RPMI8226 (cell line): ENCODE measurements at regions not wholly inside any gene's neighbourhood (a gene's known extent, or its start where the extent isn't known, plus 50 kb on each side); places are given as distances from the start of the nearest gene placed in this dataset.
"Not testable (repeated sequence)": the region's sequence is repeated elsewhere in the genome, so short reads cannot be mapped to it uniquely, and the experiment has no call there.

Experiments
- DNase-seq: peaks from one replicate; pipeline ENCODE4 v3.0.0-alpha.2; 2015

GRCh38 chr12:131612092-131612755 is 98.7 kb upstream of the SFSWAP start:
- no peak for DNase-seq

DNA sequence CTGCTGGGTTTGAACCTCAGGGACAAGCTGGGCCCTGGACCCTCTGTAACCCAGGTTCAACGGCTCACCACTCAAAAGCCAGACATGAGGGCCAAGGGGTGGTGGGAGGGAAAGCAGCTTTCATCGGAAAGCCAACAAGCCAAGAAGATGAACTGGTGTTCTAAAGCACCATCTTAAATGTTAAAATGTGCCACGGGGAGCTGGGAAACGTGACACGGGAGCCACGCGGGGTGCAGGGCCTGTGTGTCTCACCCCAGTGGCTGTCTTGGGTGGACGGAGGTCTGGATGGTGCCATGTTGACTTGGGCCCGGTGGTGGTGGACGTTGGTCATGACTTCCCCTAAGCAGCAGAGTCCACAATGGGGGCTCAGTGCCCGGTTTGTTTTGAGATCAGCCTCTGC is 97.7 kb upstream of the SFSWAP start:
- DNase-seq, result no peak

DNA sequence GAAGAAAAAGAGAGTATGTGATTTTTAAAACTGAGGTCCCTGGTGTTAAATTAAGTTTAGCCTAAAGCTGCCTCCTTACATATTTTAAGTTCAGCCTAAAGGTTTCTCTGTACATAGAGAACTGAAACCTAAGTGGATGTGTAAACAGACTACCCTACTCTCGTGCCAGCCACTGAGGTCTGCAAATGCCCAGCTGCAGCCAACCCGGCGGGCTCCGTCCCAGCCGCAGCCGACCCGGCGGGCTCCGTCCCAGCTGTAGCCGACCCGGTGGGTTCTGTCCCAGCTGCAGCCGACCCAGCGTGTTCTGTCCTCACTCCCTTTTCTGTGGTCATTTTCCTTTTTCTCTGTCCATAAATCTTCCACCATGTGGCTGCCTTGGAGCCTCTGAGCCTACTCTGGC is 97.2 kb upstream of the SFSWAP start:
- peak; percentile 54 for DNase-seq

DNA sequence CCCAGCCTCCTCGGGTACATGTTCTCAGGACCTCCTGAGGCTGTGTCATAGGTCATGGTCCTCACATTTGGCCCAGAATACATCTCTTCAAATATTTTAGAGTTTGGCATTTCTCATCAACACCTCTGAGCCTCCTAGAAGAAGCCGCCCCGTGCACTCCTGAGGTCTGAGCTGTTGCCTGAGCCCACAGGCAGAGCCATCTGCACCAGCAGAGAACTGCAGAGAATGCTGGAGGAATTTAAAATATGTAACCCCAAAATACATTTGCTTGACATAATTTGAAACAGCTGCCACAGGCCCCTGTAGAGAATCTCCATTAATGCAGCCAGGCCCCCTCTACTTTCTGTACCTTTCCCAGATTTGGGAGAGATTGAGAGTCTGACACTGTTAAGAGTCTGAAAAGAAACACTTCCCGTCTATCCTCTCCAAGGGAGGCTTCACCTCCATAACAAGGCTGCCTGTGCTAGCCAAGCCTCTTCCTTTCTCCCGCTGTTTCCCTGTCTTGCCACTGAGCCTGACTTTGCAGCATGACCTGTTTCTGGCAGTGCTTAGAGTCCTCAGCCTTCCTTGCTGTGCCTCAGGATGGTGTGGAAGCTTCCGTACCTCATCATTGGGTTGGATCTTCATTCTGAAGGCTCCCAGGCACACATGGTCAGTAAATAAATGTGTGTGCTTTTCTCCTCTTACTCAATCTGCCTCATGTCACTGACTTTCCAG is 95.4 kb upstream of the SFSWAP start:
- DNase-seq, result no peak

- no peak for DNase-seq
Observed at GRCh38 chr12:131616043-131616700, 94.7 kb upstream of the SFSWAP start.

DNA sequence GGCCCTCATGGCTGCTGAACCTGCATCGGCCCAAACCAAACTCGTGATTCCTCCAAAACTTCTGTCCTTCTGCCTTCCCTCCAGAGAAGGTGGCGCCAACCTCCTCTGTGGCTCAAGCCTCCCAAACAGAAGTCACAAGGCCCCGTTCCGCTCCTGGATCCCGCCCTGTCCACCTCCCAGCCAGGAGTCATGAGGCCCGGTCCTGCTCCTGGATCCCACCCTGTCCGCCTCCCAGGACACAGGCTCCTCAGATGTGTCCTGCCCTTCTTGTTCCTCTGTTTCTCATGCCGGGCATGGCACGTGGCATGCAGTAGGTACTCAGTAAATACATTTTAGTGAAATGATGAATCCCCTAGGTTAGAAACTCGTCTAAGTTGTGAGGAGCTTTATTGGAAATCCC is 94.2 kb upstream of the SFSWAP start:
- DNase-seq, result no peak

DNA sequence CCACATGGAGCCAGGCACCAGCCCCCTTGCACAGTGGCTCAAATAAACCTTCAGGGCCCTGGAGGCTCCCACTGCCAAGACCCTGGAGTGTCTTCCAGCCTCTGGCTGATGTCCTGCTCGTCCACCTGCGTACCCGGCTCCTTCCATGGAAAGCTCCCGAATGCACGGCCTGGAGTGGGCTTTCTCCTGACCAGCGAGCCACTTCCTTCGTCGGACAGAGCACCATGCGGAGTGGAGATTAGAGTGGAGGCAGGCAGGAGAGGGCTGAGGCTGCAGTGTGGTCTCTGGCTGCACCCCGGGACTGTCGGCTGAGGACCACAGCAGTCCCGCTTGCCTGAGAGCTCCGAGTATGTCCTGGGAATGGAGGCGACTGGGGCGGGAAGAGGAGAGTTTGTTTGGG is 93.7 kb upstream of the SFSWAP start:
- no peak for DNase-seq

GRCh38 chr12:131617596-131618302 is 93.1 kb upstream of the SFSWAP start:
- no peak for DNase-seq

DNA sequence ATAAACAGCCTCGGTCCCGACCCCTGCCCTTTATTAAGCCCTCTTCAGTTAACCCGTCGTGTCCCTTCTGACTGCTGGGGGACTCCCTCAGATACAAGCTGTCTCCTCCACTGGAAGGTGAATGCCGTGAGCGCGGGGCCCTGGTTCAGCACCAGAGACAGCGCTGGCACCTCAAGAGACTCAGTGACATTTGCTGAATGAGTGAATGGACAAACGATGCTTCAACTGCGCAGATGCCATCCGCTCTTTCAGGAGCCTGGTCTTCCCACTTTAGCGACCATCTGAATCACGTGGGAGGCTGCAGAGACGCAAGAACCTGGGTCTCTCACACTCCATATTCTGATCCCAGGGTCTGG is 92.6 kb upstream of the SFSWAP start:
- peak; percentile 37 for DNase-seq

DNA sequence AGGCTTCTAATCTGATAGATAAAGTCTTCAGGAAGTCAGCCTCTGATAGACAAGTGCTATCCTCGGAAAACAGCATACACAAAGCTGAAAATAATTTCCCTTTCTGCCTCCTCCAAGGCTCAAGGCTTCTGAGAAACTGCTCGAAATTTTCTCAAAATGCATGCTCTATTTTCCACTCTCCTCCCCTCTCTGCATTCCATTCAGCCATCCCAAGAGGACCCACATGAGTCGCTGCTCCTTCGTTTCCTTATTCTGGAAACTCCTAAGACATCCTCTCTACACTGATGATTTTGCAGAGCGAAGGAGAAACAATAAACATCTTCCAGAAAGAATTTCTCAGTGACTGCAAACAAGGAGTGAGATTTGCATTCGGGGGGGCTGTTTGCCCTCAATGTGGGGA is 92.2 kb upstream of the SFSWAP start:
- DNase-seq, result no peak

- no peak for DNase-seq
Observed at GRCh38 chr12:131619106-131619642, 91.7 kb upstream of the SFSWAP start.

DNA sequence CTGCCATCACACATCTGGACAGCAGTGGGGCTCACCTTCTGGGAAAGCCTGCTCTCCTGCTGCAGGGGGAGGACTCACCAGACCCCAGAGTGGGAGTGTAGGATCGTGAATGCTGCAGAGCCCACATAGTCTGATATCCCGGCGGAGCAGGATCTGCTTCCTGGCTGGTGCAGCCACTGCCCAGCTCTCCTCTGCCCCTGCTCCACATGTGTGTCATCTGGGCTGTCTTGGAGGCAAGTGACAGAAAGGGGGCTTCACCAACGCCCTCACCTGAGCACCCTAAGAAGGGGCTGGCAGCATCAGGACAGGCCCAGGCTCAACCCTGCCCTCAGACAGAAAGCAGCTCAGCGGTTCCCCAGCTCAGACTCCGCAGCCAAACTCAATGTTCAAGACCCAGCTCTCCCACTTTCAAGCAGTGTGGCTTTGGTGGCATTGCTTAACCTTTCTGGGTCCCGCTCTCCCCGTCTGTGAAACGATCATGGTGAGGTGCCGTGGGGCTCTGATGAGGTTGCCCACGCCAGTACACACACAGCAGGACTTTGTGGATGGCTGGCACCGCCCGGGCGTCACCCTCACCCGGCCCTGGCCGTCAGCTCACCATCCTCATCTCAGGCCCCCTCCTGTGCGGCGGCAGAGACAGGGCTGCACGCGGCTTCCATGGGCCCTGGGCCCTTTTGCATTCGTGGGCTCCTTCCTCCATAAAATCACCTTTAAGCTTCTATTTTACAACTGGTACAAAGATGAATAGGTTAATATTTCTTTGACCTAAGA is 91.0 kb upstream of the SFSWAP start:
- DNase-seq, result no peak

DNA sequence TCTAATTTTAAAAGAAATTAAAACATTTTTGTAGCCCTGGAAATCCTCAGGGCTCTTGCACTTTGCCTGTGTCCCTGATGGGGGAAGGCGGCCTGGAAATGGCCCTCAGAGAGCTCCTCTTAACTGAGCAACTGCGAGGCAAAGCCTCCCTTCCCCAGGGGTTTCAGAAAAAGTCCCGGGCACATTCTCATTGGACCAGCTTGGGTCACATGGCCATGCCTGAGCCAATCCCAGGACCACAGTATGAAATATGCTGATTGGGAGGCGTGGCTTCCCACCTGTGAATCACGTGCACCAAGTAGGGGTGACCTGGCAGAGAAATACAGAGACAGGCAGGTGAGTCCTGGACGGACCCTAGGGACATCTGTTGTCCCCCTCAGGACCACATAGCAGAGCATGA is 90.4 kb upstream of the SFSWAP start:
- no peak for DNase-seq

GRCh38 chr12:131620946-131621681 is 89.8 kb upstream of the SFSWAP start:
- DNase-seq, result no peak

- DNase-seq, result no peak
Observed at GRCh38 chr12:131621701-131622421, 89.0 kb upstream of the SFSWAP start.

DNA sequence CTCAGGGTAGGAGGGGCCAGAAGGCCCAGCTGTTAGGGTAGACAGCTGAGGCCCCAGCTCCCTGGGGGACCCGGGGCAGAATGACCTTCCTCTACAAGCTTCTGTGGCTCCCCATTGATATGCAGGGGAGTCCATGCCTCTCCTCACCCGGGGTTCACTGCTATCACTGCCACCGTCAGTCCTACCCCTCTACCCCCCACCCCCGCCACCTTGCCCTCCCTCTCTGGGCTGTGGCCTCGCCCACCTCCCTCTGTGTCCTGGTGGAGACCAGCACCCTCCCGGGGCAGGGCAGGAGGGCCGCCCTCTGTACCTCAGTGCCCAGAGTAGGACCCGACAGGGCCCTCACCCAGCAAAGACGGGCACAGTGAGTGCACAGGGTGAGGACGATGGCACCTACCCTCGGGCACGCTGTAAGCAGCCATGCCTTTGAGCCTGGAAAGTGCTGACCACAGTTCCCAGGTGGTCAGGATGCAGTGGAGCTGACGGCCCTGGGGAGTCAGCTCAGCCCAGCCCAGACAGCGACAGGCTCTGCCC is 88.4 kb upstream of the SFSWAP start:
- DNase-seq, result no peak

DNA sequence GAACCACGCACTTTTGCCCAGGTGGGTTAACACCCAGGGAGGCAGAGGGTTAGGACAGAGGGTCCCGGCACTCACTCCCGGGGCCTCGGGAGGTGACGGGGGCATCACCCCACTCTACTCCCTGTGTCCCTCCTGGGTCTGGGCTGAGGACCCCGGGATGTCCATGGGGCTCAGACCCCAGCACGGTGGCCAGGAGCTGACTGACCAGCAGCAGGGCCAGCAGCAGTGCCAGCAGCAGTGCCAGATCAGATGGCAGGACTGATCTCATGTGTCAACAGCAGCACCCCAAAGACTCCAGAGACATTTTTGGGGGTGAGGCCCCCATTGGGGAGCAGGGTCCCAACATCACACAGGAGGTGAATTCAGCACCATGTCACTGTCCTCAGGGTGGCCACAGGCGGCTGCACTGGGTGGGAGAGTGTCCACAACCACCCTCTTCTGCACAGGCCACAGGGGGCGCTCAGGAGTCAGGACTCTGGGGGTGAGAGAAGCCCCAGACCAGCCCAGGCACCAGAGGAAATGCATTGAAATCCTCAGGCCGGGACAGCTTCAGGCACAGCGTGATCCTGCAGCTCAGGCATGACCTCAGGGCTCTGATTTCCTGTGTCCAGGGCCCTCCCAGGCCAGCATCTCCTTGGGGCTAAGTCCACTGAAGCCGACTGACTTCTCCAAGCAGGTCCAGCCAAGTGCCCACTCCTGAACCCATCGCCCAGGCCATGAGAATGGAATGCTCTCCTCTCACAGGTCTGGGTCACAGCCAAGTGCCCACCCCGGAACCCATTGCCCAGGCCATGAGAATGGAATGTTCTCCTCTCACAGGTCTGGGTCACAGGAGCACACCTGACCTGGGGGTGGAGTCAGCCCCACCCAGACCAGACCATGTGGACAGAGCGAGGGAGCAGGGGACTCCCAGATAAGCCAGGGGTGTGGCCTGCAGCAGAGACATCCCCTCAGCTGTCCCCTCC is 87.2 kb upstream of the SFSWAP start:
- DNase-seq, result not testable (repeated sequence)

- not testable (repeated sequence) for DNase-seq
Observed at GRCh38 chr12:131624369-131624739, 86.5 kb upstream of the SFSWAP start.

DNA sequence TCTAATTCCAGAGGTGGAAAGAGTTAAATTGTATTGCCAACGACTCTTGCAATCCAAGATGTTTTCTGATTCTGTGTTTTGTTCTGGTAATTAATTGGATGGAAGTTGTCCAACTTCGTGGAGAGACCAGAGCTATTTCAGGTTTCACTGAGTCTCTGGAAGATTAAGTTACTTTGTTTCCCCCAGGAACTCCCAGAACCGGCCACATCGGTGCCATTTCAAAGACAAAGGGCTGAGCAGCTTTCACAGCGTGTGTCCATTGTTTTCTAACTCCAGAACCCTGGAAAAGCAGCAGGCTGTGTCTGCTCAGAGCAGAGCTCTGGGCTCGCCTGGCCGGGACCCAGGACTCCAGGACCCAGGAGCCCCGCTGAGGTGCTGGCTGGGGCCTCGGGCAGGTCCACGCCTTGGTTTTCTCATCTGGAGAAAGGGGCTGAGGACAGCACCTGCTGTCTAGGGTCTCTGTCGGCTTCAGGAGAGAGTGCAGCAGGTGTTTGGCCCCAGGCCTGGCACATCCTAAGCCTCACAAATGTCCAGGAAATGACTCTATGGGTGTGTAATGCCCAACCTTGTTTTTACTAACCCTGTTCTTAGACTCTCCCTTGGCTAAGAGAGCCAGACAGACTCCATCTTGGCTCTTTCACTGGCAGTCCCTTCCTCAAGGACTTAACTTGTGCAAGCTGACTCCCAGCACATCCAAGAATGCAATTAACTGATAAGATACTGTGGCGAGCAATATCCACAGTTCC is 86.0 kb upstream of the SFSWAP start:
- DNase-seq, result peak; percentile 56
